ENCODE measurements at regions not wholly inside any gene's neighbourhood (a gene's known extent, or its start where the extent isn't known, plus 50 kb on each side); places are given as distances from the start of the nearest gene placed in this dataset.

GRCh38 chr11:70631624-70632047 lies 233.3 kb downstream of the CTTN start:
- DNase-seq: no peak

- DNase-seq: no peak
These were observed 235.3 kb downstream of the CTTN start for GRCh38 chr11:70633610-70634009.

GRCh38 chr11:70636659-70637058 lies 238.3 kb downstream of the CTTN start:
- no peak for DNase-seq

- no peak for DNase-seq
These were observed 239.0 kb downstream of the CTTN start for GRCh38 chr11:70637186-70637800.

- DNase-seq: no peak
These were observed 239.7 kb downstream of the CTTN start for GRCh38 chr11:70637949-70638583.

GRCh38 chr11:70640408-70640807 lies 242.1 kb downstream of the CTTN start:
- DNase-seq: no peak

GRCh38 chr11:70641369-70641768 lies 243.0 kb downstream of the CTTN start:
- DNase-seq: no peak

GRCh38 chr11:70642266-70642665 lies 243.9 kb downstream of the CTTN start:
- no peak for DNase-seq

- no peak for DNase-seq
These were observed 245.3 kb downstream of the CTTN start for GRCh38 chr11:70643642-70644041.

GRCh38 chr11:70644343-70645060 lies 246.2 kb downstream of the CTTN start:
- no peak for DNase-seq

- no peak for DNase-seq
These were observed 247.2 kb downstream of the CTTN start for GRCh38 chr11:70645537-70645936.

GRCh38 chr11:70646272-70647049 lies 248.1 kb downstream of the CTTN start:
- no peak for DNase-seq

GRCh38 chr11:70647188-70648166 lies 249.1 kb downstream of the CTTN start:
- no peak for DNase-seq

- DNase-seq: peak; percentile 10
These were observed 252.0 kb downstream of the CTTN start for GRCh38 chr11:70650075-70650909.

- no peak for DNase-seq
These were observed 252.7 kb downstream of the CTTN start for GRCh38 chr11:70651031-70651430.

- DNase-seq: no peak
These were observed 255.7 kb downstream of the CTTN start for GRCh38 chr11:70654016-70654415.

GRCh38 chr11:70655816-70656215 lies 257.5 kb downstream of the CTTN start:
- no peak for DNase-seq

GRCh38 chr11:70656252-70656651 lies 257.9 kb downstream of the CTTN start:
- no peak for DNase-seq

GRCh38 chr11:70660059-70660888 lies 261.9 kb downstream of the CTTN start:
- DNase-seq: no peak

- no peak for DNase-seq
These were observed 262.5 kb downstream of the CTTN start for GRCh38 chr11:70660889-70661197.

Data from CD4-positive, alpha-beta T cell treated with Interleukin-21 for 1 hour (primary cell).